ENCODE measurements at regions not wholly inside any gene's neighbourhood (a gene's known extent, or its start where the extent isn't known, plus 50 kb on each side); places are given as distances from the start of the nearest gene placed in this dataset.

GRCh38 chr14:35218963-35219362 lies 73.2 kb upstream of the PSMA6 start:
- TF ChIP-seq ELK4 (IDR thresholded peaks at IDR 0.05; ENCODE audit: borderline replicate concordance, low read depth, low read length) (no peak), CTCF (tag by site-specific recombination; IDR thresholded peaks at IDR 0.05) (no peak), ZFP41 (tag by site-specific recombination; IDR thresholded peaks at IDR 0.05; ENCODE audit: borderline replicate concordance) (no peak), ZNF629 (tag by site-specific recombination; IDR thresholded peaks at IDR 0.05) (no peak), ZBTB8A (tag by site-specific recombination; IDR thresholded peaks at IDR 0.05) (no peak), ZNF610 (tag by site-specific recombination; IDR thresholded peaks at IDR 0.05; ENCODE audit: borderline replicate concordance) (no peak), SP3 (tag by site-specific recombination; IDR thresholded peaks at IDR 0.05) (no peak), ZBTB1 (tag by site-specific recombination; IDR thresholded peaks at IDR 0.05) (no peak), ZNF701 (tag by site-specific recombination; IDR thresholded peaks at IDR 0.05) (no peak), MEIS1 (CRISPR knock-in tag; IDR thresholded peaks at IDR 0.05; ENCODE audit: borderline replicate concordance) (no peak), ZNF449 (tag by site-specific recombination; IDR thresholded peaks at IDR 0.05) (no peak), ZNF184 (tag by site-specific recombination; IDR thresholded peaks at IDR 0.05) (no peak)
